ENCODE measurements at regions not wholly inside any gene's neighbourhood (a gene's known extent, or its start where the extent isn't known, plus 50 kb on each side); places are given as distances from the start of the nearest gene placed in this dataset.
A peak's percentile ranks its signal among the peaks of the same experiment; 100 is the strongest.

- Histone ChIP-seq H3K9ac (no peak overlapping the region), H3K4me1 (ENCODE audit: control insufficient read depth in 1 of 2, insufficient read depth in 2 of 2, low read depth in 1 of 2, low read length in 1 of 2) (peaks cover 0 to 9% of the 10 kb centered on the region in 2 experiments; a peak in 1 of 4 replicates), H3K79me2 (ENCODE audit: insufficient read depth) (no peaks in the 10 kb centered on the region), H3K9me3 (no peaks in the 10 kb centered on the region), H3K36me3 (replicated peaks in 1 of 2; ENCODE audit: control insufficient read depth in 1 of 2, insufficient read depth in 2 of 2, low read length in 1 of 2) (no peaks in the 10 kb centered on the region), H3K9me2 (no peaks in the 10 kb centered on the region), H3K27me3 (ENCODE audit: insufficient read depth) (no peaks in the 10 kb centered on the region), H3K4me2 (no peak overlapping the region), H3K27ac (ENCODE audit: low read depth in 2 of 2, low read length in 1 of 2) (peak overlapping the region in 1 of 2 experiments; percentile 31; a peak in 2 of 4 replicates), H4K20me1 (ENCODE audit: insufficient read depth) (no peaks in the 10 kb centered on the region), H2AFZ (ENCODE audit: low read depth) (no peak overlapping the region), H3K4me3 (ENCODE audit: low read depth in 2 of 2, low read length in 1 of 2) (no peak overlapping the region), H3F3A (replicated peaks; ENCODE audit: insufficient read depth) (no peaks in the 10 kb centered on the region)
- TF ChIP-seq TCF12 (IDR thresholded peaks at IDR 0.05) (peak; percentile 34; the same call in 1 of the 2 replicates), USF1 (IDR thresholded peaks at IDR 0.05; ENCODE audit: borderline replicate concordance, low read depth) (no peak)
- ChIA-PET POLR2A (no interaction called here), CTCF (no interaction called here)
- DNase-seq, result no peak
- WGBS (ENCODE audit: low lambda C conversion rate), result 33% methylated on average over 2 of the region's 2 CpGs
Measured at GRCh38 chr2:190584980-190585661, 50.6 kb upstream of the NEMP2 start.

- no peak for DNase-seq
- TF ChIP-seq REST (IDR thresholded peaks at IDR 0.05; ENCODE audit: low read depth, low read length), result no peak
- no peak for TF ChIP-seq GABPA (IDR thresholded peaks at IDR 0.05; ENCODE audit: low read depth)
- no peak for TF ChIP-seq IRF3 (IDR thresholded peaks at IDR 0.05; ENCODE audit: low read depth, low read length)
- no peak for TF ChIP-seq TEAD4 (IDR thresholded peaks at IDR 0.05; ENCODE audit: borderline replicate concordance, insufficient read depth)
- TF ChIP-seq FOXJ3 (CRISPR knock-in tag; IDR thresholded peaks at IDR 0.05), result no peak
- TF ChIP-seq ZBTB33 (IDR thresholded peaks at IDR 0.05; ENCODE audit: borderline replicate concordance, low read depth), result no peak
- TF ChIP-seq NFIC (IDR thresholded peaks at IDR 0.05; ENCODE audit: borderline replicate concordance), result no peak
- no peak for TF ChIP-seq MXI1 (IDR thresholded peaks at IDR 0.05; ENCODE audit: low read depth, low read length)
- TF ChIP-seq MAX (IDR thresholded peaks at IDR 0.05; ENCODE audit: low read depth), result no peak
- TF ChIP-seq TAF1 (IDR thresholded peaks at IDR 0.05; ENCODE audit: borderline replicate concordance, low read depth, low read length), result no peak
- H3F3A ChIP-seq (replicated peaks; ENCODE audit: insufficient read depth), result no peaks in the 10 kb centered on the region
- H3K4me2 ChIP-seq, result no peak overlapping the region
- H3K4me3 ChIP-seq (ENCODE audit: low read depth in 2 of 2, low read length in 1 of 2), result no peak overlapping the region
- 83% methylated on average over 4 of the region's 4 CpGs for whole genome bisulfite sequencing (ENCODE audit: low lambda C conversion rate)
- no peaks in the 10 kb centered on the region for H3K36me3 ChIP-seq (replicated peaks in 1 of 2; ENCODE audit: control insufficient read depth in 1 of 2, insufficient read depth in 2 of 2, low read length in 1 of 2)
- no peaks in the 10 kb centered on the region for H4K20me1 ChIP-seq (ENCODE audit: insufficient read depth)
- no peak overlapping the region for H3K27ac ChIP-seq (ENCODE audit: low read depth in 2 of 2, low read length in 1 of 2)
- no peaks in the 10 kb centered on the region for H3K9me3 ChIP-seq
- H3K4me1 ChIP-seq (ENCODE audit: control insufficient read depth in 1 of 2, insufficient read depth in 2 of 2, low read depth in 1 of 2, low read length in 1 of 2), result peaks cover 0 to 9% of the 10 kb centered on the region in 2 experiments; a peak in 1 of 4 replicates
- ChIA-PET POLR2A (no interaction called here), CTCF (no interaction called here)
- H3K27me3 ChIP-seq (ENCODE audit: insufficient read depth), result no peaks in the 10 kb centered on the region
- no peak overlapping the region for H2AFZ ChIP-seq (ENCODE audit: low read depth)
- no peak overlapping the region for H3K9ac ChIP-seq
- H3K9me2 ChIP-seq, result no peaks in the 10 kb centered on the region
- H3K79me2 ChIP-seq (ENCODE audit: insufficient read depth), result no peaks in the 10 kb centered on the region
Measured at GRCh38 chr2:190587106-190587505, 52.6 kb upstream of the NEMP2 start.

All from SK-N-SH (cell line).